Gastrocnemius medialis (tissue), 4 donors: ENCODE measurements at regions not wholly inside any gene's neighbourhood (a gene's known extent, or its start where the extent isn't known, plus 50 kb on each side); places are given as distances from the start of the nearest gene placed in this dataset.
"Not testable (repeated sequence)": the region's sequence is repeated elsewhere in the genome, so short reads cannot be mapped to it uniquely, and the experiment has no call there.

Source experiments
- CTCF ChIP-seq, 5 experiments: fragments of 450-650 bp in 3 of 5; fragments of 200-600 bp in 2 of 5; sonication (generic) in 2 of 5; IDR thresholded peaks in 4 of 5; conservative IDR thresholded peaks in 1 of 5; 1 replicate in 4 of 5; 2 replicates in 1 of 5; pipeline ENCODE4 v1.5.1; 2016 to 2019; ENCODE audit warnings: antibody characterized with exemption in 5 of 5, mild to moderate bottlenecking in 3 of 5, moderate library complexity in 3 of 5
- POLR2A ChIP-seq, 2 donors: fragments of 450-650 bp; IDR thresholded peaks; one replicate each; pipeline ENCODE4 v1.6.1; 2017; ENCODE audit warnings: antibody characterized with exemption in 2 of 2, mild to moderate bottlenecking in 2 of 2, moderate library complexity in 2 of 2

DNA sequence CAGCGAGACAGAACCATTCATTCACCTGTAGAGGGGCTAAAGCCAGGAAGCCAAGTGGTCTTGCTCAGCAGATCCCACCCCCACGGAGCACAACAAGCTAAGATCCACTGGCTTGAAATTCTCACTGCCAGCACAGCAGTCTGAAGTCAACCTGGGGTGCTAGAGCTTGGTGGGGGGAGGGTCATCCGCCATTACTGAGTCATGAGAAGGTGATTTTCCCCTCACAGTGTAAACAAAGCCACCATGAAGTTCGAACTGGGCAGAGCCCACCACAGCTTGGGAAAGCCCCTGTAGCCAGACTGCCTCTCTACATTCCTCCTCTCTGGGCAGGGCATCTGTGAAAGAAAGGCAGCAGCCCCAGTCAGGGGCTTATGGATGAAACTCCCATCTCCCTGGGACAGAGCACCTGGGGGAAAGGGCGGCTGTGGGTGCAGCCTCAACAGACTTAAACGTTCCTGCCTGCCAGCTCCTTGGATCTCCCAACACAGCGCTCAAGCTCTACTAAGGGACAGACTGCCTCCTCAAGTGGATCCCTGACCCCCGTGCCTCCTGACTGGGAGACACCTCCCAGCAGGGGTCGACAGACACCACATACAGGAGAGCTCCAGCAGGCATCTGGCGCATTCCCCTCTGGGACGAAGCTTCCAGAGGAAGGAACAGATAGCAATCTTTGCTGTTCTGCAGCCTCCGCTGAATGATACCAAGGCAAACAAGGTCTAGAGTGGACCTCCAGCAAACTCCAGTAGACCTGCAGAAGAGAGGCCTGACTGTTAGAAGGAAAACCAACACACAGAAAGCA lies 179.0 kb upstream of the KLF7 start:
- TF ChIP-seq CTCF (IDR thresholded peaks at IDR 0.05 in 4 of 5, conservative IDR thresholded peaks at IDR 0.05 in 1 of 5); POLR2A (IDR thresholded peaks at IDR 0.05): not testable (repeated sequence)
